ENCODE measurements at regions not wholly inside any gene's neighbourhood (a gene's known extent, or its start where the extent isn't known, plus 50 kb on each side); places are given as distances from the start of the nearest gene placed in this dataset.
"Not testable (repeated sequence)": the region's sequence is repeated elsewhere in the genome, so short reads cannot be mapped to it uniquely, and the experiment has no call there.

DNA sequence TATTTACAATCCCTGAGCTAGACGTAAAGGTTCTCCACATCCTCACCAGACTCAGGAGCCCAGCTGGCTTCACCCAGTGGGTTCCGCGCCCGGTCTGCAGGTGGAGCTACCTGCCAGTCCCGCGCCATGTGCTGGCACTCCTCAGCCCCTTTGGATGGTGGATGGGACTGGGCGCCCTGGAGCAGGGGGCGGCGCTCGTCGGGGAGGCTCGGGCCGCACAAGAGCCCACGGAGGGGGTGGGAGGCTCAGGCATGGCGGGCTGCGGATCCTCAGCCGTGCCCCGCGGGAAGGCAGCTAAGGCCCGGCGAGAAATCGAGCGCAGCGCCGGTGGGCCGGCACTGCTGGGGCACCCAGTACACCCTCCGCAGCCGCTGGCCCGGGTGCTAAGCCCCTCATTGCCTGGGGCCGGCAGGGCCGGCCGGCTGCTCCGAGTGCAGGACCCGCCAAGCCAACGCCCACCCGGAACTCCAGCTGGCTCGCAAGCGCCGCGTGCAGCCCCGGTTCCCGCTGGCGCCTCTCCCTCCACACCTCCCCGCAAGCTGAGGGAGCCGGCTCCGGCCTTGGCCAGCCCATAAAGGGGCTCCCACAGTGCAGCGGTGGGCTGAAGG is 448.3 kb downstream of the COL11A1 start:
- TF ChIP-seq, protein P1, sequence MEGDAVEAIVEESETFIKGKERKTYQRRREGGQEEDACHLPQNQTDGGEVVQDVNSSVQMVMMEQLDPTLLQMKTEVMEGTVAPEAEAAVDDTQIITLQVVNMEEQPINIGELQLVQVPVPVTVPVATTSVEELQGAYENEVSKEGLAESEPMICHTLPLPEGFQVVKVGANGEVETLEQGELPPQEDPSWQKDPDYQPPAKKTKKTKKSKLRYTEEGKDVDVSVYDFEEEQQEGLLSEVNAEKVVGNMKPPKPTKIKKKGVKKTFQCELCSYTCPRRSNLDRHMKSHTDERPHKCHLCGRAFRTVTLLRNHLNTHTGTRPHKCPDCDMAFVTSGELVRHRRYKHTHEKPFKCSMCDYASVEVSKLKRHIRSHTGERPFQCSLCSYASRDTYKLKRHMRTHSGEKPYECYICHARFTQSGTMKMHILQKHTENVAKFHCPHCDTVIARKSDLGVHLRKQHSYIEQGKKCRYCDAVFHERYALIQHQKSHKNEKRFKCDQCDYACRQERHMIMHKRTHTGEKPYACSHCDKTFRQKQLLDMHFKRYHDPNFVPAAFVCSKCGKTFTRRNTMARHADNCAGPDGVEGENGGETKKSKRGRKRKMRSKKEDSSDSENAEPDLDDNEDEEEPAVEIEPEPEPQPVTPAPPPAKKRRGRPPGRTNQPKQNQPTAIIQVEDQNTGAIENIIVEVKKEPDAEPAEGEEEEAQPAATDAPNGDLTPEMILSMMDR (IDR thresholded peaks at IDR 0.05; ENCODE audit: low read depth, low read length) = not testable (repeated sequence)
- TF ChIP-seq POLR2A (IDR thresholded peaks at IDR 0.05; ENCODE audit: extremely low read depth, insufficient read length); MYC (IDR thresholded peaks at IDR 0.05; ENCODE audit: low read depth, low read length): not testable (repeated sequence)

Data from NB4 (cell line).